DMS 273 treated with DMSO at 0.1 percent for 48 hours (cell line): ENCODE measurements at regions not wholly inside any gene's neighbourhood (a gene's known extent, or its start where the extent isn't known, plus 50 kb on each side); places are given as distances from the start of the nearest gene placed in this dataset.
"Not testable (repeated sequence)": the region's sequence is repeated elsewhere in the genome, so short reads cannot be mapped to it uniquely, and the experiment has no call there.

Experiments
- DNase-seq: peaks from one replicate; lab custom pipeline; 2025; lab: John Stamatoyannopoulos, UW

GRCh38 chr7:13708670-13709069 is 280.8 kb downstream of the ETV1 start:
- DNase-seq = no peak

GRCh38 chr7:13713092-13713491 is 276.4 kb downstream of the ETV1 start:
- DNase-seq = no peak

GRCh38 chr7:13715534-13715933 is 273.9 kb downstream of the ETV1 start:
- no peak for DNase-seq

- peak; percentile 42 for DNase-seq
These were observed 272.4 kb downstream of the ETV1 start for GRCh38 chr7:13717031-13717430.

- no peak for DNase-seq
These were observed 265.1 kb downstream of the ETV1 start for GRCh38 chr7:13724191-13724976.

- DNase-seq = peak; percentile 27
These were observed 264.4 kb downstream of the ETV1 start for GRCh38 chr7:13724977-13725566.

- no peak for DNase-seq
These were observed 263.9 kb downstream of the ETV1 start for GRCh38 chr7:13725591-13725990.

GRCh38 chr7:13727279-13727678 is 262.2 kb downstream of the ETV1 start:
- DNase-seq = no peak

- DNase-seq = no peak
These were observed 261.7 kb downstream of the ETV1 start for GRCh38 chr7:13727751-13728150.

- DNase-seq = not testable (repeated sequence)
These were observed 261.0 kb downstream of the ETV1 start for GRCh38 chr7:13728430-13728829.

GRCh38 chr7:13731643-13732042 is 257.8 kb downstream of the ETV1 start:
- DNase-seq = no peak

- no peak for DNase-seq
These were observed 251.9 kb downstream of the ETV1 start for GRCh38 chr7:13737563-13737962.

GRCh38 chr7:13742126-13742525 is 247.3 kb downstream of the ETV1 start:
- DNase-seq = no peak

GRCh38 chr7:13742811-13743210 is 246.7 kb downstream of the ETV1 start:
- peak; percentile 79 for DNase-seq

GRCh38 chr7:13743226-13743625 is 246.2 kb downstream of the ETV1 start:
- peak; percentile 96 for DNase-seq

- no peak for DNase-seq
These were observed 243.9 kb downstream of the ETV1 start for GRCh38 chr7:13745530-13745929.

- peak; percentile 33 for DNase-seq
These were observed 240.5 kb downstream of the ETV1 start for GRCh38 chr7:13748998-13749397.

- DNase-seq = peak; percentile 35
These were observed 239.8 kb downstream of the ETV1 start for GRCh38 chr7:13749636-13750035.

- DNase-seq = no peak
These were observed 237.7 kb downstream of the ETV1 start for GRCh38 chr7:13751766-13752165.

GRCh38 chr7:13757841-13758240 is 231.6 kb downstream of the ETV1 start:
- no peak for DNase-seq

GRCh38 chr7:13765853-13766252 is 223.6 kb downstream of the ETV1 start:
- DNase-seq = not testable (repeated sequence)

GRCh38 chr7:13770305-13770704 is 219.2 kb downstream of the ETV1 start:
- DNase-seq = no peak

GRCh38 chr7:13774976-13775375 is 214.5 kb downstream of the ETV1 start:
- no peak for DNase-seq

GRCh38 chr7:13777242-13777641 is 212.2 kb downstream of the ETV1 start:
- DNase-seq = no peak
